HEK293 (cell line): ENCODE measurements at regions not wholly inside any gene's neighbourhood (a gene's known extent, or its start where the extent isn't known, plus 50 kb on each side); places are given as distances from the start of the nearest gene placed in this dataset.

Experiments
- KLF9 ChIP-seq: fragments of 450-650 bp; formaldehyde crosslinking; IDR thresholded peaks from 2 replicates; pipeline ENCODE4 v1.5.1; 2016; ENCODE audit warnings: missing biosample characterization, missing genetic modification characterization, low read depth
- ZNF548 ChIP-seq: fragments of 450-650 bp; formaldehyde crosslinking; IDR thresholded peaks from 2 replicates; pipeline ENCODE4 v1.5.1; 2016; ENCODE audit warnings: missing biosample characterization, missing genetic modification characterization
- TF ChIP-seq, protein P1 (sequence below): fragments of 450-650 bp; formaldehyde crosslinking; IDR thresholded peaks from 2 replicates; pipeline ENCODE4 v1.5.1; 2016; ENCODE audit warnings: missing biosample characterization, missing genetic modification characterization

DNA sequence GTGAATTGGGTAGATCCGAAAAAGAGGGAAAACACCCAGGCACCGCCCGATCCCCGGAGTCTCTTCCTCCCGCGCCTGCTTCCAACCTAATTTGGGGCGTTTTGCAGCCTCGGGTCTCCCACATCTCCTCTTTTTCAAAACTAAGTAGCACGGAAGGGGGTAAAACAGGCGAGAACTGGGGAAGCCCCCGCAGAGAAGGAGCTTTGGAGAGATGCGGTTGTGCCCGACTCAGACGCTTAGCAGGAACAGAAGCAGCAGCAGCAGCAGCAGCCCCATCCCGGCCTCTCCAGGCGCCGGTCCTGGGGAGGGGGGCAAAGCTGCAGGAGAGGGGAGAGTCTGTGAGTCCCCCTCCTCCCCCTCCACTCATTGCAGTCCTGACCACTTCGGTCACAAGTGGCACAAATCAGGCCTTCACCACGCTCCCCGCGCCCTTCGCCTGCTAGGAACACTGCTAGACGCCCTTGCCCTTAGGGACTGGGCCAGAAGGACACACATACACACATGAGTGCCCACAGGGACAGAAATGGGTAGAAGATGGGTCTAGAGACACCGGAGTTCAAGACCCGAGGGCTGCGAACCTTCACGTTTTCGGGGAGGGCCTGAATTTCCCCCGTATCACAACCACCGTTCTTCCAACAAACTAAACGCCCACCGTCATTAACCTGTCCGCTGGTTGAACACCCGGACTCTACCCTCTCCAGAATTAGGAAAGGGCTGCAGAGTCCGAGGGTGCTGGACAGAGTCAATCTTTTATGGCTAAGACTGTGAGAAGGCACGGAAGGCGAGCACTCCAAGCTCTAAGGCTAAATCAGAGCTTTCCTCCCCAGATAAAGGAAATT is 98.3 kb upstream of the HSD17B12 start:
- TF ChIP-seq ZNF548 (no peak), KLF9 (tag by site-specific recombination) (no peak)
- TF ChIP-seq, protein P1, sequence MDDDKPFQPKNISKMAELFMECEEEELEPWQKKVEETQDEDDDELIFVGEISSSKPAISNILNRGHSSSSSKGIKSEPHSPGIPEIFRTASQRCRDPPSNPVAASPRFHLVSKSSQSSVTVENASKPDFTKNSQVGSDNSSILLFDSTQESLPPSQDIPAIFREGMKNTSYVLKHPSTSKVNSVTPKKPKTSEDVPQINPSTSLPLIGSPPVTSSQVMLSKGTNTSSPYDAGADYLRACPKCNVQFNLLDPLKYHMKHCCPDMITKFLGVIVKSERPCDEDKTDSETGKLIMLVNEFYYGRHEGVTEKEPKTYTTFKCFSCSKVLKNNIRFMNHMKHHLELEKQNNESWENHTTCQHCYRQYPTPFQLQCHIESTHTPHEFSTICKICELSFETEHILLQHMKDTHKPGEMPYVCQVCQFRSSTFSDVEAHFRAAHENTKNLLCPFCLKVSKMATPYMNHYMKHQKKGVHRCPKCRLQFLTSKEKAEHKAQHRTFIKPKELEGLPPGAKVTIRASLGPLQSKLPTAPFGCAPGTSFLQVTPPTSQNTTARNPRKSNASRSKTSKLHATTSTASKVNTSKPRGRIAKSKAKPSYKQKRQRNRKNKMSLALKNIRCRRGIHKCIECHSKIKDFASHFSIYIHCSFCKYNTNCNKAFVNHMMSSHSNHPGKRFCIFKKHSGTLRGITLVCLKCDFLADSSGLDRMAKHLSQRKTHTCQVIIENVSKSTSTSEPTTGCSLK (tag by site-specific recombination), result no peak
